ENCODE measurements at regions not wholly inside any gene's neighbourhood (a gene's known extent, or its start where the extent isn't known, plus 50 kb on each side); places are given as distances from the start of the nearest gene placed in this dataset.

DNA sequence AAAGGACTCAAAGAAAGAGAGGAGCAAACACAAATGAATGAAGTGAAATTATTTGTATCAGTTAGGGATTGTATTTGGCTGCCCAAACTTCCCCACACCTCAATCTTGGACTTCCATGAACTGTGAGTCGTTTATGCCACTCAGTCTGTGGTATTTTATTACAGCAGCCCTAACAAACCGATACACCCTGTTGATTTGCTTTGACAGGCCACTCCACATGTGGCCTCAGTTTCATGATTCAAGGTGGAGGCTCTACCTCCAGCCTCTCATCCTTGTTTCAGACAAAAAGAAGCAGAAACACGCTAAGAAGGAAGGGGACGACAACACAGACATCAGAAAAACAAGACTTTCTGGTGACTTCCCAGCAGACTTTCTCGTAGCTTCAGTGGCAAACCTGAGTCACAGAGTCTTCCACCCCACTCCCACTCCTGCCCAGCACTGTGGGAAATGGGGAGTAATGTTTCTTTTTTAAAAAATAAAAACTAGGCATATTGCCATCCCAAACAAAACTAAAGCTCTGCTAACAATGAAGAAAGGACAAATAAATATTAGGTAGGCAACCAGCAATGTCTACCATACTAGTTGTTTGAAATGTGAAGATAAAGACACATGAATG lies 52.2 kb upstream of the ABCA1 start:
- TF ChIP-seq CTCF (IDR thresholded peaks at IDR 0.05; ENCODE audit: low read depth, low read length): no peak
- no peak for TF ChIP-seq EZH2phosphoT487 (IDR thresholded peaks at IDR 0.05; ENCODE audit: low read depth)
